NCI-H2227 (cell line): ENCODE measurements at regions not wholly inside any gene's neighbourhood (a gene's known extent, or its start where the extent isn't known, plus 50 kb on each side); places are given as distances from the start of the nearest gene placed in this dataset.
A peak's percentile ranks its signal among the peaks of the same experiment; 100 is the strongest.
"Not testable (repeated sequence)": the region's sequence is repeated elsewhere in the genome, so short reads cannot be mapped to it uniquely, and the experiment has no call there.

Experiments
- DNase-seq: peaks from one replicate; lab custom pipeline; 2025; ENCODE audit not compliant: unreplicated experiment; lab: John Stamatoyannopoulos, UW

- DNase-seq = peak; percentile 36
Measured at GRCh38 chr3:28575746-28576613, 227.4 kb upstream of the AZI2 start.

- DNase-seq = no peak
Measured at GRCh38 chr3:28576614-28577200, 228.1 kb upstream of the AZI2 start.

GRCh38 chr3:28577941-28578500 is 229.4 kb upstream of the AZI2 start:
- no peak for DNase-seq

- no peak for DNase-seq
Measured at GRCh38 chr3:28586325-28586724, 237.7 kb upstream of the AZI2 start.

- no peak for DNase-seq
Measured at GRCh38 chr3:28587723-28588122, 239.1 kb upstream of the AZI2 start.

- DNase-seq = no peak
Measured at GRCh38 chr3:28590216-28590615, 241.6 kb upstream of the AZI2 start.

GRCh38 chr3:28590860-28591259 is 242.2 kb upstream of the AZI2 start:
- no peak for DNase-seq

- DNase-seq = no peak
Measured at GRCh38 chr3:28595372-28595771, 246.7 kb upstream of the AZI2 start.

GRCh38 chr3:28597452-28597851 is 248.8 kb upstream of the AZI2 start:
- no peak for DNase-seq

GRCh38 chr3:28598165-28598564 is 249.5 kb upstream of the AZI2 start:
- no peak for DNase-seq

GRCh38 chr3:28601291-28601690 is 252.7 kb upstream of the AZI2 start:
- no peak for DNase-seq

GRCh38 chr3:28606283-28606682 is 257.7 kb upstream of the AZI2 start:
- no peak for DNase-seq

GRCh38 chr3:28612232-28612631 is 263.6 kb upstream of the AZI2 start:
- no peak for DNase-seq

GRCh38 chr3:28613511-28614106 is 265.0 kb upstream of the AZI2 start:
- DNase-seq = no peak

- DNase-seq = no peak
Measured at GRCh38 chr3:28615071-28615470, 266.4 kb upstream of the AZI2 start.

- DNase-seq = no peak
Measured at GRCh38 chr3:28615971-28616370, 267.3 kb upstream of the AZI2 start.

- no peak for DNase-seq
Measured at GRCh38 chr3:28617821-28618220, 269.2 kb upstream of the AZI2 start.

- DNase-seq = no peak
Measured at GRCh38 chr3:28623106-28623505, 274.5 kb upstream of the AZI2 start.

GRCh38 chr3:28624084-28624483 is 275.5 kb upstream of the AZI2 start:
- DNase-seq = no peak

- not testable (repeated sequence) for DNase-seq
Measured at GRCh38 chr3:28627843-28628242, 279.2 kb upstream of the AZI2 start.

GRCh38 chr3:28634019-28634418 is 285.4 kb upstream of the AZI2 start:
- no peak for DNase-seq

- DNase-seq = no peak
Measured at GRCh38 chr3:28637742-28638141, 289.1 kb upstream of the AZI2 start.
